ENCODE measurements at regions not wholly inside any gene's neighbourhood (a gene's known extent, or its start where the extent isn't known, plus 50 kb on each side); places are given as distances from the start of the nearest gene placed in this dataset.

DNA sequence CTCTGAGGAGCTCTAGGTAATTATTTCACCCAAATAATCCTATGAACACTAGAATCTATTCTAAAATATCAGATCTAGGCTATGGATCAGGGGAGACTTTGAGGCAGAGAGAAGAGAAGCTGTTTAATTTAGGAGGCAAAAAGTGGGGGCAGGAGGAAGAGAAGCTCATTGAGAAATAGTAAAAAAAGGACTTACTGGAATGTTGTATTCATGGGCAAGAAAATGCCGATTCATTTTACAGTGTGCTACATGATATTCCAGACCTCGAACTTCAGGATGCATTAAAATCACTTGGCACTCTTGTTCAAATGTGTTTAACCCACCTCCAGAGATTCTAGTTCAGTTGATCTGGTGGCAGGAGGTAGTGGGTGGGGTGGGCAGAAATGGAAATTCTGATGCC lies 109.5 kb upstream of the ITGB1 start:
- no peak overlapping the region for H3K27ac ChIP-seq
- no peaks in the 10 kb centered on the region for H3K27me3 ChIP-seq
- WGBS = 57% methylated on average over 2 of the region's 2 CpGs
- H3K4me3 ChIP-seq = no peak overlapping the region
- no peak for DNase-seq (ENCODE audit: low spot score in 2 of 2)
- TF ChIP-seq EP300 (IDR thresholded peaks at IDR 0.05) (no peak), POLR2AphosphoS5 (IDR thresholded peaks at IDR 0.05) (no peak), POLR2A (IDR thresholded peaks at IDR 0.05) (no peak)
- TF ChIP-seq, protein P1, sequence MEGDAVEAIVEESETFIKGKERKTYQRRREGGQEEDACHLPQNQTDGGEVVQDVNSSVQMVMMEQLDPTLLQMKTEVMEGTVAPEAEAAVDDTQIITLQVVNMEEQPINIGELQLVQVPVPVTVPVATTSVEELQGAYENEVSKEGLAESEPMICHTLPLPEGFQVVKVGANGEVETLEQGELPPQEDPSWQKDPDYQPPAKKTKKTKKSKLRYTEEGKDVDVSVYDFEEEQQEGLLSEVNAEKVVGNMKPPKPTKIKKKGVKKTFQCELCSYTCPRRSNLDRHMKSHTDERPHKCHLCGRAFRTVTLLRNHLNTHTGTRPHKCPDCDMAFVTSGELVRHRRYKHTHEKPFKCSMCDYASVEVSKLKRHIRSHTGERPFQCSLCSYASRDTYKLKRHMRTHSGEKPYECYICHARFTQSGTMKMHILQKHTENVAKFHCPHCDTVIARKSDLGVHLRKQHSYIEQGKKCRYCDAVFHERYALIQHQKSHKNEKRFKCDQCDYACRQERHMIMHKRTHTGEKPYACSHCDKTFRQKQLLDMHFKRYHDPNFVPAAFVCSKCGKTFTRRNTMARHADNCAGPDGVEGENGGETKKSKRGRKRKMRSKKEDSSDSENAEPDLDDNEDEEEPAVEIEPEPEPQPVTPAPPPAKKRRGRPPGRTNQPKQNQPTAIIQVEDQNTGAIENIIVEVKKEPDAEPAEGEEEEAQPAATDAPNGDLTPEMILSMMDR (IDR thresholded peaks at IDR 0.05) = no peak
- H3K4me1 ChIP-seq = no peaks in the 10 kb centered on the region
- no peaks in the 10 kb centered on the region for H3K9me3 ChIP-seq
- no peaks in the 10 kb centered on the region for H3K36me3 ChIP-seq

DNA sequence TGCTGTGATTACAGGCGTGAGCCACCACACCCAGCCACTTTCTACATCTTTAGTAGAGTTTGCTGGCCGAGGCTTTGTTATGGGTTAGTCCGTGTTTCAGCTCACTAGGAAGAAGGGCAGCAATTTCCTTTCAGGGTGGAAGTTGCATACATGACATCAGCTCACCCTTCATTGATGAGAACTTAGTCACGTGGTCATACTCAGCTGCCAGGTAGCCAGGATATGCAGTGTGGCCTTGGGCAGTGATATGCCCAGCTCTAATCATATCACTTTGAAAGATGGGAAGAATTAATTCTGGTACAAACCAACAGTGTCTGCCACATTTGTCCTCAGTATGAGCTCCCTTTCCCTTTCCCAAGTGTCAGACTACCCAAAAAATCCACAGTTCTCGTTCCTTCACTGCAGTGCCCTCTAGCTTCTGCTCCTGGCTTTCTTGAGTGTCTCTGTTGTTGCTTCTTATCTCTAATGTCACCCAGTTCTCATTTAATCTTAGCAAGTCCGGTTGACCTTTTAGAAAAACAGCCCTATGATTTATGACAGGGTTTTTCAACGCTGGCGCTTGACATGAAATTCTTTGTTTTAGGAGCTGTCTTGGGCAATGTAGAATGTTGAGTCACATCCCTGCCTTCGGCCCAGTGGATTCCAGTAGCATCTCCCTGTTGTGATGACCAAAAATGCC lies 108.7 kb upstream of the ITGB1 start:
- Histone ChIP-seq H3K27me3 (no peaks in the 10 kb centered on the region), H3K4me1 (no peaks in the 10 kb centered on the region), H3K27ac (no peak overlapping the region), H3K4me3 (no peak overlapping the region), H3K36me3 (no peaks in the 10 kb centered on the region), H3K9me3 (no peaks in the 10 kb centered on the region)
- WGBS = 76% methylated on average over 9 of the region's 9 CpGs
- DNase-seq (ENCODE audit: low spot score in 2 of 2) = no peak
- TF ChIP-seq, protein P1 (IDR thresholded peaks at IDR 0.05) = no peak
- TF ChIP-seq POLR2A (IDR thresholded peaks at IDR 0.05) = no peak
- TF ChIP-seq POLR2AphosphoS5 (IDR thresholded peaks at IDR 0.05) = no peak
- TF ChIP-seq EP300 (IDR thresholded peaks at IDR 0.05) = no peak

DNA sequence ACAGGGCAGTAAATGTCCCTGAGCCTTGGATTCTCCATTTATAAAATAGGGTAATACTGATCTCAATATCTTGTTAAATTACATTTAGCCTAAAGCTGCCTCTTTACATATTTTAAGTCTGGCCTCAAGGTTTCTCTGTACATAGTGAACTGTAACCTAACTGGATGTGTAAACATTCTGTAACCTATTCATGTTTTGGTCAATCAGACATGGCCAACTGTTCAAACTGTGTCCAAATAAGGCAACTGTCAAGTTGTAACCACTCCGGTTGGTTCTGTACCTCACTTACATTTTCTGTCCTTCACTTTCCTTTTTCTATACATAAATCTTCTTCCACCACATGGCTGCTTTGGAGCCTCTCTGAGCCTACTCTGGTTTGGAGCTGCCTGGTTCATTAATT lies 107.1 kb upstream of the ITGB1 start:
- H3K4me1 ChIP-seq = no peaks in the 10 kb centered on the region
- TF ChIP-seq EP300 (IDR thresholded peaks at IDR 0.05) (no peak), POLR2AphosphoS5 (IDR thresholded peaks at IDR 0.05) (no peak), POLR2A (IDR thresholded peaks at IDR 0.05) (no peak)
- TF ChIP-seq, protein P1 (IDR thresholded peaks at IDR 0.05) = no peak
- H3K4me3 ChIP-seq = no peak overlapping the region
- DNase-seq (ENCODE audit: low spot score in 2 of 2) = no peak
- no peaks in the 10 kb centered on the region for H3K27me3 ChIP-seq
- H3K27ac ChIP-seq = no peak overlapping the region
- 94% methylated on average over 1 of the region's 1 CpG for WGBS
- no peaks in the 10 kb centered on the region for H3K9me3 ChIP-seq
- H3K36me3 ChIP-seq = no peaks in the 10 kb centered on the region

DNA sequence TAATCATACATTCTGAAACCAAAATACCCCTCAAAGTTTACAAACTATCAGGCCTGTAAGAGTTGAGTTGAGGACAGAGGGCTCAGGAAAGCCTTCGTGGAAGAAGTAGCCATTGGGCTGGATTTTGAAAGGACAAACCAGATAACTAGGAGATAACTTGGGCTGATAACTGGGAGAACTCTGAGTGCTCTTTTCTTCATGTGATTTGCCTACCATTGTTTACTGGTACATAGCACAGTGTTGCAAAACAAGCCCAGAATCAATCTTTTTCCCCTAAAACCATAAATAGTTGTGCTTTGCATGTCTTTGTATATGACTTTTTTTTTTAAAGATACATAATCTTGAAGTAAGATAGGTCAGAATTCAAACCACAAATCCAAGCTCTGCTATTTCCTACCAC lies 106.7 kb upstream of the ITGB1 start:
- Histone ChIP-seq H3K9me3 (no peaks in the 10 kb centered on the region), H3K36me3 (no peaks in the 10 kb centered on the region), H3K27ac (no peak overlapping the region), H3K4me1 (no peaks in the 10 kb centered on the region), H3K27me3 (no peaks in the 10 kb centered on the region), H3K4me3 (no peak overlapping the region)
- no peak for DNase-seq (ENCODE audit: low spot score in 2 of 2)
- WGBS = 93% methylated on average over 1 of the region's 1 CpG
- TF ChIP-seq POLR2AphosphoS5 (IDR thresholded peaks at IDR 0.05) = no peak

DNA sequence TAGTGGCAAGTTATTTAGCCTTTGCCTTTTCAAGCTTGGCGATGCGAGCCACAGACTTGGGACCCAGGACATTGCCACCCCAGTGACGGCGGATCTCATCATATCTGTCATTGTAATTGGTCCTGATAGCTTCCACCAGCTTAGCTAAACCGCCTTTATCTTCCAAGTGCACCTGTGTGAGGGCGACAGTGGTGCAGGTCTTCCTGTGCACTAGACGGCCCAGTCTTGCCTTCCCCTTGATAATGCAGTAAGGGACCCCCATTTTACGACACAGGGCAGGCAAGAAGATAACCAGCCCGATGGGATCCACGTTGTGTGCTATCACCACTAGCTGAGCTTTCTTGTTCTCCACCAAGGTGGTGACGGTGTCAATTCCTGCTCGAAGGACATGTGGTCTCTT lies 99.6 kb upstream of the ITGB1 start:
- no peak for DNase-seq (ENCODE audit: low spot score in 2 of 2)
- TF ChIP-seq POLR2AphosphoS5 (IDR thresholded peaks at IDR 0.05) (no peak), POLR2A (IDR thresholded peaks at IDR 0.05) (no peak), EP300 (IDR thresholded peaks at IDR 0.05) (no peak)
- TF ChIP-seq, protein P1 (IDR thresholded peaks at IDR 0.05) = no peak
- Histone ChIP-seq H3K27ac (no peak overlapping the region), H3K9me3 (no peaks in the 10 kb centered on the region), H3K27me3 (no peaks in the 10 kb centered on the region), H3K4me3 (no peak overlapping the region), H3K4me1 (no peaks in the 10 kb centered on the region), H3K36me3 (no peaks in the 10 kb centered on the region)
- 93% methylated on average over 12 of the region's 12 CpGs for WGBS
